ENCODE measurements at regions not wholly inside any gene's neighbourhood (a gene's known extent, or its start where the extent isn't known, plus 50 kb on each side); places are given as distances from the start of the nearest gene placed in this dataset.

DNA sequence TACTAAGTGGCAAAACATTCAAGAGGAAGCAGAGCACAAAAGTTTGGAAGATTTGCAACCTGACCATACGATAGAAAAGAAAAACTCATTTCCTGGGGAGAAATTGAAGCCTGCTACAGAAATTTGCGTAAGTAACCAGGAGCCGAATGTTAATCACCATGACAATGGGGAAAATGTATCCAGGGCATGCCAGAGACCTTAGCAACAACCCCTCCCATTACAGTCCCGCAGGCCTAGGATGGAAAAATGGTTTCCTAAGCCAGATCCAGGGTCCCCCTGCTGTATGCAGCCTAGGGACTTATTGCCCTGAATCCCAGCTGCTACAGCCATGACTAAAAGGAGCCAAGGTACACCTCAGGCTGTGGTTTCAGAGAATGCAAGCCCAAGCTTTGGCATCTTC, 472.2 kb upstream of the KLHL4 start:
- TF ChIP-seq, protein P1, sequence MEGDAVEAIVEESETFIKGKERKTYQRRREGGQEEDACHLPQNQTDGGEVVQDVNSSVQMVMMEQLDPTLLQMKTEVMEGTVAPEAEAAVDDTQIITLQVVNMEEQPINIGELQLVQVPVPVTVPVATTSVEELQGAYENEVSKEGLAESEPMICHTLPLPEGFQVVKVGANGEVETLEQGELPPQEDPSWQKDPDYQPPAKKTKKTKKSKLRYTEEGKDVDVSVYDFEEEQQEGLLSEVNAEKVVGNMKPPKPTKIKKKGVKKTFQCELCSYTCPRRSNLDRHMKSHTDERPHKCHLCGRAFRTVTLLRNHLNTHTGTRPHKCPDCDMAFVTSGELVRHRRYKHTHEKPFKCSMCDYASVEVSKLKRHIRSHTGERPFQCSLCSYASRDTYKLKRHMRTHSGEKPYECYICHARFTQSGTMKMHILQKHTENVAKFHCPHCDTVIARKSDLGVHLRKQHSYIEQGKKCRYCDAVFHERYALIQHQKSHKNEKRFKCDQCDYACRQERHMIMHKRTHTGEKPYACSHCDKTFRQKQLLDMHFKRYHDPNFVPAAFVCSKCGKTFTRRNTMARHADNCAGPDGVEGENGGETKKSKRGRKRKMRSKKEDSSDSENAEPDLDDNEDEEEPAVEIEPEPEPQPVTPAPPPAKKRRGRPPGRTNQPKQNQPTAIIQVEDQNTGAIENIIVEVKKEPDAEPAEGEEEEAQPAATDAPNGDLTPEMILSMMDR (IDR thresholded peaks at IDR 0.05) = no peak
- TF ChIP-seq POLR2A (IDR thresholded peaks at IDR 0.05) (no peak), POLR2AphosphoS5 (IDR thresholded peaks at IDR 0.05) (no peak)
- intact Hi-C loops (cut with DNase I) = no loop called here

DNA sequence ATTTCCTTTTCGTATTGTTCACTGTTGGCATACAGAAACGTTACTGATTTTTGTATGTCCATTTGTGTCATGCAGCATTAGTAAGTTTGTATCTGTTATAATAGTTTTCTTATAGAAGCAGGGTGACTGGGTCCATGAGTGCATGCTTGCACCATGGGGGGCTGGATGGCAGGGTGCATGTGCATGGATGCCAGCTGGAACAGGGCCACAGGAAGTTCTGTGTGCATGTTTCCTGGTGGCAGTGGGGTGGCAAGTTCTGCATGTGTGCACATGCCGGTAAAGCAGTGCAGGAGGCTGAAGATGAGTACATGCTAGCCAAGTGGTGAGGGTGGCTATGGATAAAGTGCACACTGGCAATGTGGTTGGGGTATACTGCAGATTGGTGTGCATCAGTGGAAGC, 468.0 kb upstream of the KLHL4 start:
- WGBS = 92% methylated on average over 3 of the region's 3 CpGs

More for the DNA sequence above, 472.2 kb upstream of the KLHL4 start:
- DNase-seq (ENCODE audit: low spot score) = no peak
- no peak overlapping the region for H3K27ac ChIP-seq
- no peak overlapping the region for H3K4me3 ChIP-seq
- H3K27me3 ChIP-seq (replicated peaks; ENCODE audit: insufficient read depth) = no peaks in the 10 kb centered on the region
- H3K4me1 ChIP-seq (replicated peaks) = no peaks in the 10 kb centered on the region
- H3K9me3 ChIP-seq = no peaks in the 10 kb centered on the region
- H3K36me3 ChIP-seq = no peaks in the 10 kb centered on the region
- 95% methylated on average over 4 of the region's 4 CpGs for WGBS

DNA sequence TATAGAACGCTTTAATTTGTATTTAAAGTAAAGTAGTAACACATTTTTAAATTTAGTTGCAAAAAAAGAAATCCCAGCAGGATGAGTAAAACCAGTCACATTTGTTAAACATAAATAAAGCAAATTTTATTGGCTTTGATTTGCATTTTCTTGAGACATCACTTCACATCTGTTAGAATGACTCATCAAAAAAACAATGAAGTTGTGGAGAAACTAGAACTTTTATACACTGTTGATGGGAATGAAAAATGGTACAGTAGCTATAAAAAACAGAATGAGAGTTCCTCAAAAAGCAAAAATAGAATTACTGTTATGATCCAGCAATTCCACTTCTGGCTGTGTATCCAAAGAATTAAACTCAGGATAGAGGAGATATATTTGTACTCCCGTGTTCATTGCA, 454.0 kb upstream of the KLHL4 start:
- Histone ChIP-seq H3K4me3 (no peak overlapping the region), H3K27ac (no peak overlapping the region), H3K36me3 (no peaks in the 10 kb centered on the region), H3K27me3 (replicated peaks; ENCODE audit: insufficient read depth) (no peaks in the 10 kb centered on the region), H3K9me3 (no peaks in the 10 kb centered on the region), H3K4me1 (replicated peaks) (no peaks in the 10 kb centered on the region)
- TF ChIP-seq POLR2AphosphoS5 (IDR thresholded peaks at IDR 0.05) = no peak
- intact Hi-C loops (cut with DNase I) = no loop called here
- 87% methylated on average over 2 of the region's 2 CpGs for WGBS
- no peak for DNase-seq (ENCODE audit: low spot score)

More for the DNA sequence above, 468.0 kb upstream of the KLHL4 start:
- DNase-seq (ENCODE audit: low spot score) = no peak
- no peak for TF ChIP-seq POLR2A (IDR thresholded peaks at IDR 0.05)
- TF ChIP-seq POLR2AphosphoS5 (IDR thresholded peaks at IDR 0.05) = no peak
- TF ChIP-seq, protein P1 (IDR thresholded peaks at IDR 0.05) = no peak
- no peaks in the 10 kb centered on the region for H3K27me3 ChIP-seq (replicated peaks; ENCODE audit: insufficient read depth)
- H3K36me3 ChIP-seq = no peaks in the 10 kb centered on the region
- H3K27ac ChIP-seq = no peak overlapping the region
- intact Hi-C loops (cut with DNase I) = no loop called here
- no peaks in the 10 kb centered on the region for H3K4me1 ChIP-seq (replicated peaks)
- H3K4me3 ChIP-seq = no peak overlapping the region
- H3K9me3 ChIP-seq = no peaks in the 10 kb centered on the region

DNA sequence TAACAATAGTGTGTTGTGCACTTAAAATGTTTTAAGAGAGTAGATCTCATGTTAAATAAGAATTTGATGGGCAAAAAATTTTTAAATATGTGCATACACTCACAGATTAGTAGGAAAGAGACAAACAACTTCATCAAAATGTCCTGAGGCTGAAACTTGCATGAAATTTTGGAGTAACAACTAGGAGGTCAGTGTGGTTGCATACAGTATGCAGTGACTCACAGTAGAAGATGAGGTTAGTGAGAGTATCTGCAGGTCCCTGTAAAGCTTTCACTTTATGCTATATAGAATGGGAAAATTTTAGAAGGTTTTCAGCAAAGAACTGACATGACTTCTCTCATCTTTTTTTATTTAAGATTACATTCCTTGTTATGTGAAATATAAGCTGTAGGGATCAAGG, 453.1 kb upstream of the KLHL4 start:
- no peaks in the 10 kb centered on the region for H3K36me3 ChIP-seq
- intact Hi-C loops (cut with DNase I) = no loop called here
- no peak for DNase-seq (ENCODE audit: low spot score)
- H3K9me3 ChIP-seq = no peaks in the 10 kb centered on the region
- no peak overlapping the region for H3K4me3 ChIP-seq
- no peaks in the 10 kb centered on the region for H3K27me3 ChIP-seq (replicated peaks; ENCODE audit: insufficient read depth)
- H3K4me1 ChIP-seq (replicated peaks) = no peaks in the 10 kb centered on the region
- TF ChIP-seq POLR2A (IDR thresholded peaks at IDR 0.05) = no peak
- no peak for TF ChIP-seq POLR2AphosphoS5 (IDR thresholded peaks at IDR 0.05)
- H3K27ac ChIP-seq = no peak overlapping the region

DNA sequence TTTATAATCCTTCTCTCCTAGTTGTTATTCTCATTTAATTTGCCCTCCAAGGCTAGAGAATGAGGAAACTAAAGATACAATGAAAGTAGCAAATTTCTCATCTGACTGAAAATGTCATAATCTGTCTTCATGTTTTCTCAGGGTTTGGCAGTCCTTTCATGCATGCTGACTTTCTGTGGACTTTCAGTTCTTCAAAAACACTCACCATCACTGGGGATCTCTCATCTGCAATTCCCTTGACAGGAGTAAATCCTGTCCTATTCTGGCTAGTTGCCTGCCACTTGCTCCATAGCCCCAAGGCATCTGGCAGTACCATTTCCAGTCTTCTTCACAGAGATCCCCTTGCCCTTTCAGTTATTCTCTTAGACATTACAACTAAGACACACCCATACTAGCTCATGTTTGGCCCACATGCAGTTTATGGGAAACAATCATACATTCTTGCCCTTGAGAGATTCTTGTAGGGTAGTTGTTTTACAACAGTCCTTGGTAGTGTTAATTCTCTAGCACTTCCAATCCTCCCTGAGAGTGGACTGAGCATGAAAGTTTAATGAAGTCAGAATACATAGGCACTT, 449.7 kb upstream of the KLHL4 start:
- H3K4me1 ChIP-seq (replicated peaks) = no peaks in the 10 kb centered on the region
- intact Hi-C loops (cut with DNase I) = no loop called here
- no peak for TF ChIP-seq POLR2A (IDR thresholded peaks at IDR 0.05)
- TF ChIP-seq, protein P1 (IDR thresholded peaks at IDR 0.05) = no peak
- TF ChIP-seq POLR2AphosphoS5 (IDR thresholded peaks at IDR 0.05) = no peak
- no peak overlapping the region for H3K27ac ChIP-seq
- no peak overlapping the region for H3K4me3 ChIP-seq
- no peaks in the 10 kb centered on the region for H3K36me3 ChIP-seq
- H3K9me3 ChIP-seq = no peaks in the 10 kb centered on the region
- no peak for DNase-seq (ENCODE audit: low spot score)
- H3K27me3 ChIP-seq (replicated peaks; ENCODE audit: insufficient read depth) = no peaks in the 10 kb centered on the region

DNA sequence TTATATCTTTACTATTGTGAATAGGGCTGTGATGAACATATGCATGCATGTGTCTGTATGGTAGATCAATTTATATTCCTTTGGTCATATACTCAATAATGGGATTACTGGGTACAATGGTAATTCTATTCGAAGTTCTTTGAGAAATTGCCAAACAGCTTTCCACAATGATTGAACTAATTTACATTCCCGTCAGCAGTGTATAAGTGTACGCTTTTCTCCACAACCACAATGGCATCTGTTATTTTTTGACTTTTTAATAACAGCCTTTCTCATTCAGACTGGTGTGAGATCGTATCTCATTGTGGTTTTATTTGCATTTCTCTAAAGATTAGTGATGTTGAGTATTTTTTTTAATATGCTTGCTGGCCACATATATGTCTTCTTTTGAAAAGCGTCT, 439.4 kb upstream of the KLHL4 start:
- H3K27ac ChIP-seq = no peak overlapping the region
- WGBS = 58% methylated on average over 5 of the region's 5 CpGs
- TF ChIP-seq, protein P1 (IDR thresholded peaks at IDR 0.05) = no peak
- TF ChIP-seq POLR2AphosphoS5 (IDR thresholded peaks at IDR 0.05) (no peak), POLR2A (IDR thresholded peaks at IDR 0.05) (no peak)
- no peaks in the 10 kb centered on the region for H3K27me3 ChIP-seq (replicated peaks; ENCODE audit: insufficient read depth)
- intact Hi-C loops (cut with DNase I) = no loop called here
- H3K9me3 ChIP-seq = no peaks in the 10 kb centered on the region
- no peaks in the 10 kb centered on the region for H3K4me1 ChIP-seq (replicated peaks)
- no peaks in the 10 kb centered on the region for H3K36me3 ChIP-seq
- no peak overlapping the region for H3K4me3 ChIP-seq
- DNase-seq (ENCODE audit: low spot score) = no peak

Measured in prostate gland (tissue), 2 donors.